Gastroesophageal sphincter (tissue), 4 donors: ENCODE measurements at regions not wholly inside any gene's neighbourhood (a gene's known extent, or its start where the extent isn't known, plus 50 kb on each side); places are given as distances from the start of the nearest gene placed in this dataset.

ENCODE experiments used
- ATAC-seq: fragments of 150-250 bp; one replicate; pipeline ENCODE4 v1.9.1; 2016; ENCODE audit warnings: mild to moderate bottlenecking, moderate library complexity
- H3K27ac ChIP-seq, 4 donors: fragments of 200-600 bp; sonication (generic) in 3 of 4; 1 replicate in 3 of 4; 2 replicates in 1 of 4; pipeline ENCODE4 v1.5.1; 2016 to 2019
- H3K27me3 ChIP-seq: fragments of 200-600 bp; sonication (generic); one replicate; pipeline ENCODE4 v1.5.1; 2019
- H3K36me3 ChIP-seq, 2 donors: fragments of 200-600 bp; sonication (generic); one replicate each; pipeline ENCODE4 v1.5.1; 2019; ENCODE audit warnings: control low read depth in 1 of 2
- H3K4me1 ChIP-seq, 3 donors: fragments of 200-600 bp; sonication (generic); 1 replicate in 2 of 3; 2 replicates in 1 of 3; pipeline ENCODE4 v1.5.1; 2016 to 2019; ENCODE audit warnings: control low read depth in 2 of 3
- H3K4me3 ChIP-seq, 2 donors: fragments of 200-600 bp; sonication (generic); one replicate each; pipeline ENCODE4 v1.5.1; 2019; ENCODE audit warnings: mild to moderate bottlenecking in 1 of 2, moderate library complexity in 1 of 2
- H3K9me3 ChIP-seq, 3 donors: fragments of 200-600 bp; sonication (generic); one replicate each; pipeline ENCODE4 v1.5.1; 2017 to 2019; ENCODE audit warnings: control low read depth in 2 of 3
- CTCF ChIP-seq, 4 experiments: fragments of 200-600 bp in 2 of 4; fragments of 450-650 bp in 2 of 4; sonication (generic) in 1 of 4; IDR thresholded peaks; one replicate each; pipeline ENCODE4 v1.5.1; 2017 to 2019; ENCODE audit warnings: antibody characterized with exemption in 4 of 4, mild to moderate bottlenecking in 2 of 4, moderate library complexity in 2 of 4
- EP300 ChIP-seq: sonication (generic); formaldehyde crosslinking; IDR thresholded peaks from one replicate; pipeline ENCODE4 v1.6.1; 2017; ENCODE audit warnings: antibody characterized with exemption, mild to moderate bottlenecking
- POLR2A ChIP-seq, 2 donors: fragments of 450-650 bp; IDR thresholded peaks; one replicate each; pipeline ENCODE4 v1.6.1; 2017; ENCODE audit warnings: antibody characterized with exemption in 2 of 2, mild to moderate bottlenecking in 2 of 2, moderate library complexity in 1 of 2
- POLR2AphosphoS5 ChIP-seq: sonication (generic); formaldehyde crosslinking; IDR thresholded peaks from one replicate; pipeline ENCODE4 v1.6.1; 2017; ENCODE audit warnings: antibody characterized with exemption
- WGBS, 2 donors: methylation state at CpG; one replicate each; pipeline ENCODE4 v1.1.5; 2018; ENCODE audit warnings: low coverage in 1 of 2; 5-methylcytosine and 5-hydroxymethylcytosine counted together

GRCh38 chr7:159272739-159273138, 128.1 kb upstream of the VIPR2 start:
- 83% methylated on average over 1 of the region's 3 CpGs; no CpG with 5 or more reads in 1 of the 2 donors for WGBS, 2 donors
- no peaks in the 10 kb centered on the region for H3K36me3 ChIP-seq
- peaks cover 0 to 10% (median 0%) of the 10 kb centered on the region in 3 donors for H3K4me1 ChIP-seq
- no peak overlapping the region for H3K4me3 ChIP-seq
- H3K27me3 ChIP-seq: no peaks in the 10 kb centered on the region
- ATAC-seq: no peak
- H3K27ac ChIP-seq: no peak overlapping the region
- TF ChIP-seq POLR2A (IDR thresholded peaks at IDR 0.05) (no peak), CTCF (IDR thresholded peaks at IDR 0.05) (no peak), EP300 (no peak), POLR2AphosphoS5 (no peak)
- peaks cover 0 to 29% (median 0%) of the 10 kb centered on the region in 3 donors for H3K9me3 ChIP-seq

GRCh38 chr7:159271781-159272180, 127.1 kb upstream of the VIPR2 start:
- peak overlapping the region in 2 of 4 donors; percentile 26 to 55 for H3K27ac ChIP-seq
- 14 to 50% methylated on average over 1 of the region's 1 CpG for WGBS, 2 donors

GRCh38 chr7:159269745-159270144, 125.1 kb upstream of the VIPR2 start:
- Histone ChIP-seq H3K4me3 (no peak overlapping the region), H3K4me1 (peaks cover 0 to 10% (median 0%) of the 10 kb centered on the region in 3 donors), H3K9me3 (peaks cover 0 to 37% (median 0%) of the 10 kb centered on the region in 3 donors), H3K27me3 (no peaks in the 10 kb centered on the region), H3K36me3 (no peaks in the 10 kb centered on the region), H3K27ac (no peak overlapping the region)
- ATAC-seq: no peak
- 79 to 100% methylated on average over 3 of the region's 3 CpGs for WGBS, 2 donors
- no peak for TF ChIP-seq POLR2A (IDR thresholded peaks at IDR 0.05)
- no peak for TF ChIP-seq POLR2AphosphoS5
- no peak for TF ChIP-seq EP300
- TF ChIP-seq CTCF (IDR thresholded peaks at IDR 0.05): no peak

More at GRCh38 chr7:159271781-159272180, 127.1 kb upstream of the VIPR2 start:
- no peaks in the 10 kb centered on the region for H3K27me3 ChIP-seq
- ATAC-seq: peak; percentile 57
- TF ChIP-seq POLR2AphosphoS5 (peak; percentile 64), EP300 (no peak), POLR2A (IDR thresholded peaks at IDR 0.05) (no peak), CTCF (IDR thresholded peaks at IDR 0.05) (no peak)
- H3K36me3 ChIP-seq: no peaks in the 10 kb centered on the region
- H3K9me3 ChIP-seq: peaks cover 0 to 29% (median 0%) of the 10 kb centered on the region in 3 donors
- no peak overlapping the region for H3K4me3 ChIP-seq
- H3K4me1 ChIP-seq: peaks cover 0 to 10% (median 0%) of the 10 kb centered on the region in 3 donors

GRCh38 chr7:159263430-159263829, 118.8 kb upstream of the VIPR2 start:
- Histone ChIP-seq H3K36me3 (no peaks in the 10 kb centered on the region), H3K27ac (no peak overlapping the region), H3K27me3 (no peaks in the 10 kb centered on the region), H3K4me3 (no peak overlapping the region), H3K4me1 (no peaks in the 10 kb centered on the region), H3K9me3 (peaks cover 0 to 20% (median 0%) of the 10 kb centered on the region in 3 donors)
- ATAC-seq: no peak
- TF ChIP-seq EP300 (no peak), POLR2A (IDR thresholded peaks at IDR 0.05) (no peak), CTCF (IDR thresholded peaks at IDR 0.05) (no peak), POLR2AphosphoS5 (no peak)

GRCh38 chr7:159253657-159254056, 109.0 kb upstream of the VIPR2 start:
- H3K4me3 ChIP-seq: no peak overlapping the region
- H3K27me3 ChIP-seq: peaks cover 28% of the 10 kb centered on the region
- no peak for ATAC-seq
- TF ChIP-seq EP300: no peak
- no peak for TF ChIP-seq POLR2AphosphoS5
- no peak for TF ChIP-seq POLR2A (IDR thresholded peaks at IDR 0.05)
- TF ChIP-seq CTCF (IDR thresholded peaks at IDR 0.05): no peak
- H3K9me3 ChIP-seq: no peaks in the 10 kb centered on the region
- H3K27ac ChIP-seq: no peak overlapping the region
- H3K4me1 ChIP-seq: no peaks in the 10 kb centered on the region
- no CpG with 5 or more reads among the region's 2 CpGs for WGBS, 2 donors
- H3K36me3 ChIP-seq: no peaks in the 10 kb centered on the region
